Breast epithelium (tissue), 3 donors: ENCODE measurements at regions not wholly inside any gene's neighbourhood (a gene's known extent, or its start where the extent isn't known, plus 50 kb on each side); places are given as distances from the start of the nearest gene placed in this dataset.
"Not testable (repeated sequence)": the region's sequence is repeated elsewhere in the genome, so short reads cannot be mapped to it uniquely, and the experiment has no call there.

ENCODE experiments used
- CTCF ChIP-seq, 3 donors: fragments of 450-650 bp; IDR thresholded peaks; one replicate each; pipeline ENCODE4 v1.5.1; 2016 to 2017; ENCODE audit warnings: antibody characterized with exemption in 3 of 3, mild to moderate bottlenecking in 3 of 3, moderate library complexity in 3 of 3
- POLR2A ChIP-seq: fragments of 450-650 bp; IDR thresholded peaks from one replicate; pipeline ENCODE4 v1.6.1; 2016; ENCODE audit warnings: antibody characterized with exemption, mild to moderate bottlenecking, moderate library complexity

GRCh38 chr1:194407238-194407637 is 1220.8 kb upstream of the B3GALT2 start:
- not testable (repeated sequence) for TF ChIP-seq CTCF (IDR thresholded peaks at IDR 0.05); POLR2A
